Activated CD4-positive, alpha-beta memory T cell treated with anti-CD3 and anti-CD28 coated beads for 36 hours (primary cell): ENCODE measurements at regions not wholly inside any gene's neighbourhood (a gene's known extent, or its start where the extent isn't known, plus 50 kb on each side); places are given as distances from the start of the nearest gene placed in this dataset.

ENCODE experiments used
- CTCF ChIA-PET: fragments of 350-600 bp; sonication (Branson Sonifier 250); formaldehyde crosslinking; loops from one replicate; lab custom pipeline; 2021; ENCODE audit warnings: antibody characterized with exemption, inconsistent platforms; lab: Charles Lee
- POLR2A ChIA-PET: fragments of 350-600 bp; sonication (Branson Sonifier 250); formaldehyde crosslinking; loops from one replicate; lab custom pipeline; 2021; ENCODE audit warnings: antibody characterized with exemption; lab: Charles Lee
- DNase-seq: peaks from one replicate; pipeline ENCODE4 v3.0.0-alpha.2; 2020
- H3K27ac Mint-ChIP-seq: one replicate; pipeline ENCODE4 v1.8.0; 2021; ENCODE audit warnings: mixed read lengths
- H3K27me3 Mint-ChIP-seq: one replicate; pipeline ENCODE4 v1.8.0; 2021; ENCODE audit warnings: mixed read lengths
- H3K36me3 Mint-ChIP-seq: one replicate; pipeline ENCODE4 v1.8.0; 2021; ENCODE audit warnings: mixed read lengths
- H3K4me1 Mint-ChIP-seq: one replicate; pipeline ENCODE4 v1.8.0; 2021; ENCODE audit warnings: low read depth, mixed read lengths
- H3K4me3 Mint-ChIP-seq: one replicate; pipeline ENCODE4 v1.8.0; 2021; ENCODE audit warnings: mild to moderate bottlenecking, mixed read lengths
- H3K9me3 Mint-ChIP-seq: one replicate; pipeline ENCODE4 v1.8.0; 2021; ENCODE audit warnings: mixed read lengths
- intact Hi-C: fragments of 100-400 bp; cut with micrococcal nuclease; formaldehyde crosslinking; loops from one replicate; pipeline ENCODE4 v1.15.1; 2023

DNA sequence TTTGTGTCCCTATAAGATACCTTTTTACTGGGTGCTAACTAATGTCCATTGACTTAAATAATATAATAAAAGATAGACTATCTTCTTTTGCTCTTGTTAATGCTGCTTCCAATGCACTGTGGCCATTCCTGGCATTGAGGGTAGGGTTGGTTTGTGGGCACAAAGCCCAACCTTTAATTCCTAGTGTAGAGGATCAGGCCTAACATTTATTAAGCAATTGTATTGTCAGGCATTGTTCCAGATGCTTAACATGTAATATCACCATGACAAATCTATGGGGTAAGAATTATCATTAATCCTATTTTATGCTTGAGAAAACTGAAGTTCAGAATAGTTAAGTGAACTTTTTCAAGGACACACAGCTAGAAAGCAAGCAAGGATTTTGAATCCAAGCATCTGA lies 60.4 kb upstream of the GPBP1 start:
- Mint-ChIP-seq H3K27me3 (no peaks in the 10 kb centered on the region), H3K4me1 (peaks cover 15% of the 10 kb centered on the region), H3K9me3 (no peaks in the 10 kb centered on the region), H3K36me3 (no peaks in the 10 kb centered on the region), H3K27ac (no peak overlapping the region), H3K4me3 (no peak overlapping the region)
- no peak for DNase-seq
- intact Hi-C loops, result no loop called here
- ChIA-PET POLR2A (no interaction called here), CTCF (no interaction called here)

GRCh38 chr5:57117596-57117995 lies 56.3 kb upstream of the GPBP1 start:
- POLR2A ChIA-PET, result no interaction called here
- Mint-ChIP-seq H3K27ac (peak overlapping the region; percentile 54), H3K4me1 (peaks cover 15% of the 10 kb centered on the region), H3K9me3 (no peaks in the 10 kb centered on the region), H3K27me3 (no peaks in the 10 kb centered on the region), H3K4me3 (no peak overlapping the region), H3K36me3 (no peaks in the 10 kb centered on the region)
- intact Hi-C loops, result loop anchor here (2.0 to 5.0 kb wide), 2 partner anchors 55 to 210 kb away; partner anchors contain the start of gene SETD9
- DNase-seq, result peak; percentile 75
- CTCF ChIA-PET, result no interaction called here

DNA sequence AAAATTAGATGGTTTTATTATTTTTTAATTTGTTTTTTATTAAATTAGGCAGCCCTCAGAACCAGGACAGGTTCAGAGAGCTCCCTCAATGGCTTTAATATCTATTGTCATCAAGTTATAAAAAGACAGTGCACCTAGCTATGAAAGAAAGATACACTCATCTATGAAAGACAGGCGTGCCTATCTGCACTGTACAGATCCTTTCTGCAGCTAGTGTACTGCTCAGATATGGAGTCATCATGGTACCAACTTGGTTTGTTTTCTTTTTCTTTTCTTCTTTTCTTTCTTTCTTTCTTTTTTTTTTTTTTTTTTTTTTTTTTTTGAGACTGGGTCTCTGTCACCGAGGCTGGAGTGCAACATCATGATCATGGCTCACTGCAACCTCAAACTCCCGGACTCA lies 54.8 kb upstream of the GPBP1 start:
- intact Hi-C loops, result loop anchor here (5.0 kb wide), 1 partner anchor 212 kb away; the partner anchor contains the start of gene SETD9
- ChIA-PET POLR2A (no interaction called here), CTCF (no interaction called here)
- H3K36me3 Mint-ChIP-seq, result no peaks in the 10 kb centered on the region
- H3K27me3 Mint-ChIP-seq, result no peaks in the 10 kb centered on the region
- no peak overlapping the region for H3K4me3 Mint-ChIP-seq
- H3K27ac Mint-ChIP-seq, result no peak overlapping the region
- peaks cover 15% of the 10 kb centered on the region for H3K4me1 Mint-ChIP-seq
- DNase-seq, result no peak
- peaks cover 3% of the 10 kb centered on the region for H3K9me3 Mint-ChIP-seq

DNA sequence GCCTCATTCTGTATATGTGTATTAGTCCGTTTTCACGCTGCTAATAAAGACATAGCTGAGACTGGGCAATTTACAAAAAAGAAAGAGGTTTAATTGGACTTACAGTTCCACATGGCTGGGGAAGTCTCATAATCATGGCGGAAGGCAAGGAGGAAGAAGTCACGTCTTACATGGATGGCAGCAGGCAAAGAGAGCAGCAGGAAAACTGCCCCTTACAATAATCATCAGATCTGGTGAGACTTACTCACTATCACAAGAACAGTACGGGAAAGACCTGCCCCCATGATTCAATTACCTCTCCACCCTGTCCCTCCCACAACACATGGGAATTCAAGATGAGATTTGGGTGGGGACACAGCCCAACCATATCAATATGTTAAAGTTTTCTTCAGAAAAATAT lies 49.8 kb upstream of the GPBP1 start:
- H3K36me3 Mint-ChIP-seq, result no peaks in the 10 kb centered on the region
- H3K9me3 Mint-ChIP-seq, result peaks cover 4% of the 10 kb centered on the region
- intact Hi-C loops, result no loop called here
- no peaks in the 10 kb centered on the region for H3K27me3 Mint-ChIP-seq
- H3K27ac Mint-ChIP-seq, result no peak overlapping the region
- POLR2A ChIA-PET, result no interaction called here
- no peak for DNase-seq
- CTCF ChIA-PET, result no interaction called here
- H3K4me3 Mint-ChIP-seq, result no peak overlapping the region
- H3K4me1 Mint-ChIP-seq, result no peaks in the 10 kb centered on the region
